ENCODE measurements at regions not wholly inside any gene's neighbourhood (a gene's known extent, or its start where the extent isn't known, plus 50 kb on each side); places are given as distances from the start of the nearest gene placed in this dataset.

- no peak for TF ChIP-seq POLR2A (IDR thresholded peaks at IDR 0.05; ENCODE audit: low read length)
- TF ChIP-seq GATA1 (IDR thresholded peaks at IDR 0.05; ENCODE audit: low read depth, low read length) = no peak
Measured at GRCh38 chr4:27714073-27714472, 853.4 kb downstream of the STIM2 start.
